Activated naive CD4-positive, alpha-beta T cell treated with anti-CD3 and anti-CD28 coated beads, Interleukin-2, amount 10 ng/mL, durations not matched to agents 7 days and 5 days (primary cell): ENCODE measurements at regions not wholly inside any gene's neighbourhood (a gene's known extent, or its start where the extent isn't known, plus 50 kb on each side); places are given as distances from the start of the nearest gene placed in this dataset.

Experiments used
- CTCF ChIA-PET: fragments of 350-600 bp; sonication (Branson Sonifier 250); formaldehyde crosslinking; loops from one replicate; lab custom pipeline; 2021; ENCODE audit warnings: antibody characterized with exemption; lab: Charles Lee
- DNase-seq: peaks from one replicate; pipeline ENCODE4 v3.0.0-alpha.2; 2020
- H3K27ac Mint-ChIP-seq: one replicate; pipeline ENCODE4 v1.8.0; 2021; ENCODE audit warnings: mild to moderate bottlenecking, moderate library complexity, mixed read lengths
- H3K27me3 Mint-ChIP-seq: one replicate; pipeline ENCODE4 v1.8.0; 2021; ENCODE audit warnings: mild to moderate bottlenecking, mixed read lengths
- H3K36me3 Mint-ChIP-seq: one replicate; pipeline ENCODE4 v1.8.0; 2021; ENCODE audit warnings: mixed read lengths
- H3K4me1 Mint-ChIP-seq: one replicate; pipeline ENCODE4 v1.8.0; 2021; ENCODE audit warnings: mixed read lengths
- H3K4me3 Mint-ChIP-seq: one replicate; pipeline ENCODE4 v1.8.0; 2021; ENCODE audit warnings: mild to moderate bottlenecking, moderate library complexity, mixed read lengths
- H3K9me3 Mint-ChIP-seq: one replicate; pipeline ENCODE4 v1.8.0; 2021; ENCODE audit warnings: mixed read lengths

DNA sequence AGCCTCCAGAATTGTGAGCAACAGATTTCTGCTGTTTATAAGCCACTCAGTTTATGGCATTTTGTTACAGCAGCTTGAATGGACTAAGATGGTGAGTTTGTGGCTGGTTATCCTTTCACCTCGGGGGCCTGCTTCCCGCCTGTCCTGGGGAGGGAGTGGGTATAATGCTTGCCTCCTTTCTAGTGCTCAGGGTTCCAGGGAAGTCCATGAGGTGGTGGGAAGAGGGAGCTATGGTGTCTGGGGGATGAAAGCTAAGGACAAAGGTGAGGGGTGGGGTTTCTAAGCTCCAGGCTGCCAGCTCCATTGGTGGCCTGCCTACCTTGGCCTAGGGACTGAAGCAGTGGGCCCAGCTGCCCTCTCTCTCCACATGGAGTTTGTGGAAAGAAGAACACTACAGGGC is 50.2 kb upstream of the SDK2 start:
- CTCF ChIA-PET, result no interaction called here
- peaks cover 24% of the 10 kb centered on the region for H3K27me3 Mint-ChIP-seq
- peaks cover 10% of the 10 kb centered on the region for H3K9me3 Mint-ChIP-seq
- no peak for DNase-seq
- no peaks in the 10 kb centered on the region for H3K4me1 Mint-ChIP-seq
- H3K4me3 Mint-ChIP-seq, result no peak overlapping the region
- no peaks in the 10 kb centered on the region for H3K36me3 Mint-ChIP-seq
- H3K27ac Mint-ChIP-seq, result no peak overlapping the region

DNA sequence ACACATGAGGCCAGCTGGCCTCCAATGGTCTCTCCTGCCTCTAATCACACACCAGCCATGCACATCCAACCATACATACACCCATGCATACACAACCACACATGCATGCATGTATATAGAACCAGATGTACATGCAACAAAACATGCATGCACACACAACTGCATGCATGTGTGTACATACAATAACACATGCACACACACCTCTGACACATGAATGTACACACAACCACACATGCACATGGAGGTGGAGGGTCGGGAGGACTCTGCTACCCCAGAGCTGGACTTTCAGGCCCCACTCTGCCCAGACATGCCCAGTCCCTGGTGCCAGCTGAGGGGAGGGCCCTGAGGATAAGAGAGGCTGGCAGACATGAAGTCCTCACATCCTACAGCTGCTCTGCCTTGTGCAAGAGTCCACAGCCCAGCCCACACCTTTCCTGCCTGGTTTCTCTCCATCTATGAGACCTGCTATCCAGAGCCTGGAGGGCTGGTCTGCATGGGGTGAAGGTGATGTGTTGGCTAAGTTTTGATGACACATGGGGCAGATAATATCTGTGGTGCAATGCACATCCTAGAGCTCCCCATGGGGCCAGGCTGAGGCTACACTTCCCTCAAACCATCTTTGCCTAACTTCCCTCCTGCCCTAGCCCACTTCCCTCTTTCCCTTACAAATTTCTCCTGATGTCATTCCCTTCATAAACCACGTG is 50.9 kb upstream of the SDK2 start:
- no peak overlapping the region for H3K4me3 Mint-ChIP-seq
- H3K27ac Mint-ChIP-seq, result no peak overlapping the region
- H3K4me1 Mint-ChIP-seq, result no peaks in the 10 kb centered on the region
- peaks cover 10% of the 10 kb centered on the region for H3K9me3 Mint-ChIP-seq
- no peaks in the 10 kb centered on the region for H3K36me3 Mint-ChIP-seq
- peaks cover 22% of the 10 kb centered on the region for H3K27me3 Mint-ChIP-seq
- CTCF ChIA-PET, result no interaction called here
- DNase-seq, result no peak

DNA sequence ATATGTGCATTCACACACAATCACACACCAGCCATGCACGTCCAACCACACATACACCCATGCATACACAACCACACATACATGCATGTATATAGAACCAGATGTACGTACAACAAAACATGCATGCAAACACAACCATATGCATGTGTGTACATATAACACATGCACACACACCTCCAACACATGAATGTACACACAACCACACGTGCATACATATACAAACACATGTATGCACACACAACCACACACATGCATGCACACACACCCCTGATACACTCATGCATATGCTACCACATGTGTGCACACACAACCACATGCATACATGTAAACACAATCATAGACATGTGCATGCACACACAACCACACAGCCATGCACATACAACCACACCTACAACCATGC is 52.0 kb upstream of the SDK2 start:
- no peak overlapping the region for H3K4me3 Mint-ChIP-seq
- no peaks in the 10 kb centered on the region for H3K36me3 Mint-ChIP-seq
- H3K27me3 Mint-ChIP-seq, result peaks cover 16% of the 10 kb centered on the region
- no peak for DNase-seq
- CTCF ChIA-PET, result no interaction called here
- H3K27ac Mint-ChIP-seq, result no peak overlapping the region
- H3K4me1 Mint-ChIP-seq, result no peaks in the 10 kb centered on the region
- peaks cover 10% of the 10 kb centered on the region for H3K9me3 Mint-ChIP-seq

DNA sequence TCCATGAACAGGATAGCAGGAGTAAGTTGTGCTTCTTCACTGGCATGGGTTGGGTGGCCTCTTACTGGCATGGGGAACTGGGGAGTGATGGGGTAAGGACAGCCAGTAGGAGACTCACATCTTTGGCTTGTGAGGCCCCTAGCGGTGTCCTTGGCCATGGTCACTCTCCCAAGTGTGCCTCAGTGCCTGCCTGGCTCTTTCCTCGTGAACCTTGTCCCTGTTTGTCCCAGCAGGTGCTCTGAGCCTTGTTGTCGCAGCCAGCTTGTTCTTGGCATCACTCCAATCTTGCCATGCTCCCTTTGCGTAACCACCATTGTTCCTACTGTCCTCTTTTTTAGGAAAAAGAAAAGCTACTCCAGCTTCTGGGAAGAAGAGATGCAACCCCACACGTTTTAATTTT is 53.6 kb upstream of the SDK2 start:
- Mint-ChIP-seq H3K27ac (no peak overlapping the region), H3K4me3 (no peak overlapping the region), H3K9me3 (peaks cover 10% of the 10 kb centered on the region), H3K36me3 (no peaks in the 10 kb centered on the region), H3K4me1 (no peaks in the 10 kb centered on the region), H3K27me3 (peaks cover 13% of the 10 kb centered on the region)
- CTCF ChIA-PET, result no interaction called here
- no peak for DNase-seq

DNA sequence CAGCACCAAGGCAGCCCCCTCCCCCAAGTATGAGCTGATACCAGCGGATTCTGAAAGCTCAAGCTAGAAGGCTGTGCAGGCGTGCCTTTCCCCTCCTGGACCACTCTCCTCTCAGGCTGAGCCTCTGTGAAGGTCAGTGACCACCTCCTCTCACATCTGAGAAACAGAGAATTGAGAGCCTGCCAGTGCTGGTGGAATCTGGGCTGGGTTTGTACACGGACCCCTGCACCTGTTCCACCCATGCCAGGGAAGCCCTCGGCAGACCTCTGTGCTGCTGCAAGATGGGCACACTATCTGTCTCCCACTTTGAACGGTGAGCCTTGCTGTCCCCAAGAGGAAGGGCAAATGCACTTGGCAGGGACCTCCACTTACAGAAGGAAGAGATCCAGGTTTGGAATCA is 54.7 kb upstream of the SDK2 start:
- Mint-ChIP-seq H3K27me3 (peaks cover 16% of the 10 kb centered on the region), H3K4me1 (no peaks in the 10 kb centered on the region), H3K27ac (no peak overlapping the region), H3K9me3 (peaks cover 10% of the 10 kb centered on the region), H3K4me3 (no peak overlapping the region), H3K36me3 (no peaks in the 10 kb centered on the region)
- CTCF ChIA-PET, result no interaction called here
- DNase-seq, result no peak

DNA sequence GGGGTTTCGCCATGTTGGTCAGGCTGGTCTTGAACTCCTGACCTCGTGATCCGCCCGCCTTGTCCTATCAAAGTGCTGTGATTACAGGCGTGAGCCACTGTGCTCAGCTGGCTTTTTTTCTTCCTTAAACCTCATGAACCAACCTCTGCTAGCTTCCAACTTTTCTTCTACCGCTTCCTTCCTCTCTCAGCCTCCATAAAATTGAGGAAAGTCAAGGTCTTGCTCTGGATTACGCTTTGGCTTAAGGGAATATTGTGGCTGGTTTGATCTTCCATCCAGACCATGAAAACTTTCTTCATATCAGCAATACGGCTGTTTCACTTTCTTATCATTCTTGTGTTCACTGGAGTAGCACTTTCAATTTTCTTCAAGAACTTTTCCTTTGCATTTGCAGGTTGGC is 57.5 kb upstream of the SDK2 start:
- H3K9me3 Mint-ChIP-seq, result no peaks in the 10 kb centered on the region
- H3K4me3 Mint-ChIP-seq, result no peak overlapping the region
- peaks cover 24% of the 10 kb centered on the region for H3K27me3 Mint-ChIP-seq
- no peaks in the 10 kb centered on the region for H3K4me1 Mint-ChIP-seq
- no peaks in the 10 kb centered on the region for H3K36me3 Mint-ChIP-seq
- CTCF ChIA-PET, result no interaction called here
- H3K27ac Mint-ChIP-seq, result no peak overlapping the region
- no peak for DNase-seq

DNA sequence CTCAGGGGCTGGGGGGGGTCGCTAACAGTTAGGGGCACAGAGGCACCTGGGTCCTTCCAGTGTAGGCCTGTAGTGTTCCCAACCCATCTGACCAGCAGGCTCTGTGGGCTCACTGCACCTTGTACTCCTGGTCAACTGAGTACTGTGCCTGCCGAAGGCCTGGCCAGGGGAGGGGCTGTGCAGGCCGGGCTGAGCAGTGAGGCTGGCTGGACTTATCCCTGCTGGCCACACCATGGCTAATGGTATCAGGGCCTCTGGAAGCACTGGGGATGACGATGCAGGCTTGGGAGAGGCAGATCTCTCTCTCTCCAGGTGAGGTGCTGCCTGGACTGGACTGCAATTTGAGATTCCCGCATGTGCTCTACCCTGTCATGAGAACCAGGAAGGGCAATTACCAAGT is 58.9 kb upstream of the SDK2 start:
- no peak overlapping the region for H3K4me3 Mint-ChIP-seq
- H3K27ac Mint-ChIP-seq, result no peak overlapping the region
- DNase-seq, result no peak
- no peaks in the 10 kb centered on the region for H3K36me3 Mint-ChIP-seq
- CTCF ChIA-PET, result no interaction called here
- H3K9me3 Mint-ChIP-seq, result no peaks in the 10 kb centered on the region
- no peaks in the 10 kb centered on the region for H3K4me1 Mint-ChIP-seq
- H3K27me3 Mint-ChIP-seq, result peaks cover 30% of the 10 kb centered on the region

DNA sequence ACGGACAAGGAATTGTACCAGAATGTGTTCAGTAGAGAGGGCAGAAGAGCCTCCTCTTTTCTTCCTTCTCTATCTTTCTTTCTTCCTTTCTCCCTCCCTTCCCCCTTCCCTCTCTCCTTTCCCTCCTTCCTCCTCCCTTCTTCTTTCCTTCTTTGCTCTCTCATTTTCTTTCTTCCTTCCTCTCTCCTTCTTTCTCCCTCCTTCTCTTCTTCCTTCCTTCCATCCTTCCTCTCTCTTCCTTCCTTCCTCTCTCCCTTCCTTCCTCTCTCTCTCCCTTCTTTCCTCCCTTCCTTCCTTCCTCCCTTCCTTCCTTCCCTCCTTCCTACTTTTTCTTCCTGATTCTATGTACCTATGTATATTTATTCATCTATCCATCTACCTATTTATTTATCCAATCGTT is 59.7 kb upstream of the SDK2 start:
- no peak overlapping the region for H3K4me3 Mint-ChIP-seq
- no peak for DNase-seq
- H3K9me3 Mint-ChIP-seq, result no peaks in the 10 kb centered on the region
- no peak overlapping the region for H3K27ac Mint-ChIP-seq
- CTCF ChIA-PET, result no interaction called here
- no peaks in the 10 kb centered on the region for H3K36me3 Mint-ChIP-seq
- no peaks in the 10 kb centered on the region for H3K4me1 Mint-ChIP-seq
- peaks cover 36% of the 10 kb centered on the region for H3K27me3 Mint-ChIP-seq

DNA sequence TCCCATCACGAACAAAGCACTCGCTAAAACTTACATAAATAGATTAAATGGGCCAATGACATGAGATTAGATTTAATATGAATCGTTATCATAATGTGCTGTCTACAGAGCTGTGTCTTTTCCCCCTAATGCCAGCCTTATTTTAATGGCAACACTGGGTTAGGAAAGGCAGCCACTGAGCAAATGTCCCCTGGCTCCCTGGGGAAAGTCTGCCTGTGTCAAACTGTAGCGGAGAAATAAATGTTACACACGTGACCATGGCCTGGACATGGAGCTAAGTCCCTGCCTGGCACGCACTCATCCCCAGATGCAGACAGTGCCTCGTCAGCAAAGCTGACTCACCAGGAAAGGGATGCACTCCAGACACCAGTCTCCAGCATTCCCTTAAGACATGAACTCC is 61.3 kb upstream of the SDK2 start:
- Mint-ChIP-seq H3K4me1 (peaks cover 9% of the 10 kb centered on the region), H3K4me3 (no peak overlapping the region), H3K9me3 (no peaks in the 10 kb centered on the region), H3K27me3 (peaks cover 39% of the 10 kb centered on the region), H3K36me3 (no peaks in the 10 kb centered on the region), H3K27ac (no peak overlapping the region)
- CTCF ChIA-PET, result interaction anchor here (0.8 kb wide), 1 partner anchor 55 kb away, joined by 3 read pairs; no protein-coding TSS in a partner anchor
- DNase-seq, result no peak

DNA sequence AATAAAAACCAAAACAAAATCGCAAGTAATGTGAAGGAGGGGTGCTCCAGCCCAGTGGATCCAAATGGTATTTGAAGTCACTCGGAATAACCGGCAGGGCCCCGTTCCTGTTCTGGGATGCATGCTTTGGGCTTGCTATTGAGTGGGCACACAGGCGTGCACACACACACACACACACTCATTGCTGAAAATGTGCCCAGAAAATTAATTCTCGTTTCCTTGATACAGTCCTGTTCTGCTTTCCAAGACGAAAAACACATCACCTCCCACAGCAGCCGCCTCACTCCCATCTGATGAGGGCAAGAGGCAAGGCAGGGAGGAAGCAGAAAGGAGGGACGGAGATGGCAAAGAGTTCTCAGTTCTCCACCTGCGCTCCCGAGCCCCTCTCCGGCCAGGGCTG is 62.2 kb upstream of the SDK2 start:
- no peak overlapping the region for H3K27ac Mint-ChIP-seq
- no peak overlapping the region for H3K4me3 Mint-ChIP-seq
- no peaks in the 10 kb centered on the region for H3K9me3 Mint-ChIP-seq
- CTCF ChIA-PET, result interaction anchor here (1.1 to 2.4 kb wide), 2 partner anchors 11 to 59 kb away, joined by 5 to 6 read pairs; no protein-coding TSS in a partner anchor
- no peak for DNase-seq
- no peaks in the 10 kb centered on the region for H3K36me3 Mint-ChIP-seq
- peaks cover 15% of the 10 kb centered on the region for H3K4me1 Mint-ChIP-seq
- peaks cover 39% of the 10 kb centered on the region for H3K27me3 Mint-ChIP-seq

DNA sequence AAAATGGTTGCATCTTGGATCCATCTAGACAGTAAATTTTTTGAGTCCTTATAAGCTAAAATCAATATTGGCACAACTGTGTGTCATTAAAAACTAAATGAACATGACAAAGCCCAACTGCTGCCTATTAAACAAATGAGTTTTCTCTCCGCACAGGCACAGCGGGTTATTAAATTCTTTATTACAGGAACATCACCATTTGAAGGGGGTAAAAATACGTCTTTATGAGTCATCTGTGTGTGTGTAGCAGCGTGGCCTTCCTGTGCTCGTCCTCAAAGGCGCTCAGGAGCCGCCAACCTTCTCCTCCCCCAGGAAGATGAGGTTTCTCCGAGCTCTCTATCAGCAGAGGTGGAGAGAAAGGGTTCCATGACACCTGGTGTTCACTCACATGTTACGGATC is 62.6 kb upstream of the SDK2 start:
- CTCF ChIA-PET, result interaction anchor here (1.1 to 2.4 kb wide), 2 partner anchors 11 to 60 kb away, joined by 5 to 6 read pairs; no protein-coding TSS in a partner anchor
- Mint-ChIP-seq H3K4me3 (no peak overlapping the region), H3K36me3 (no peaks in the 10 kb centered on the region), H3K9me3 (no peaks in the 10 kb centered on the region), H3K27me3 (peaks cover 42% of the 10 kb centered on the region), H3K4me1 (peaks cover 15% of the 10 kb centered on the region), H3K27ac (no peak overlapping the region)
- DNase-seq, result no peak

DNA sequence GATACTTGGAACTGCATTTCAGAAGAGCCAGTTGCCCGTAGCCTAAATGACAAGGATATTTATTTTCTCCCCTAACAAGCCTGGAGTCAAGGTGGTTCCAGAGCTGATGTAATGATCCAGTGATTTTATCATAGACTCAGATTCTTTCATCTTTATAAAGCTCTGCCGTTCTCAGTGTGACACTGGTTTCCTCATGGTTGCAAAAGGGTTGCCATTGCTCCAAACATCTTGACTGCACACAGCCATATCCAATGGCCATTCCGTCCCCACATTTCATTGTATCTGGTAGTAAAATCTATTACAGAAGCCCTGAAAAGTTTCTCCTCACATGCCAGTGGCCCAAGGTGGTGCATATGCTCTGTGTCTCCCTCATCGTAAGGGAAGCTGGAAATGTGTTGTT is 63.1 kb upstream of the SDK2 start:
- Mint-ChIP-seq H3K9me3 (no peaks in the 10 kb centered on the region), H3K4me1 (peaks cover 15% of the 10 kb centered on the region), H3K4me3 (no peak overlapping the region), H3K27me3 (peaks cover 47% of the 10 kb centered on the region), H3K36me3 (no peaks in the 10 kb centered on the region), H3K27ac (no peak overlapping the region)
- no peak for DNase-seq
- CTCF ChIA-PET, result interaction anchor here (1.1 to 5.1 kb wide), 3 partner anchors 10 to 278 kb away, joined by 5 to 61 read pairs (median 6); no protein-coding TSS in a partner anchor

DNA sequence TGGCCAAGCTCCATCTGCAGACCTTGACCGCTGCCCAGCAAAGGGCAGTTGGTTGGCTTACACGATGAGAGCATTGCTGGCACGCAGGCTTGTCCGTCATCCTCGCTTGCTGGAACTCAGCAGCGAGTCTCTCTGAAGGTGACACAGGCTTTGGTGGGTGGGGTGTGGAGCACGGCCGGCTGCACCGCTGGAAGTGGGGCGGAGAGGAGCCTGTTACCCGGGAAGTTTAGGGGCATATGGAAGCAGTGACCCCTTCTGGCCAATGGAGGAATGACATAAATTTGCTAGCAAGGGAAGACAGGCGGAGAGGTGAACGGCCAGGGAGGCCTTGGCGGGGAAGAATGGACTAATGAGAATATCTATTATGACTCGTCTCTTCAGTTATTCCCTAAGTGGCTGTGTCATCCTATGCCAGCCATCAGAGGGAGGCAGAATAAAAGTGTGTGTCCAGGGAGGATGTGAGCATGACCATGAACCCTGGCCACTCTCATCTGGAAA is 65.9 kb upstream of the SDK2 start:
- Mint-ChIP-seq H3K4me3 (no peak overlapping the region), H3K36me3 (no peaks in the 10 kb centered on the region), H3K27me3 (peaks cover 51% of the 10 kb centered on the region), H3K9me3 (no peaks in the 10 kb centered on the region), H3K27ac (no peak overlapping the region), H3K4me1 (peaks cover 15% of the 10 kb centered on the region)
- DNase-seq, result peak; percentile 80
- CTCF ChIA-PET, result interaction anchor here (0.7 to 5.1 kb wide), 14 partner anchors 10 to 983 kb away, joined by 3 to 61 read pairs (median 4); partner anchors contain the start of gene SDK2

DNA sequence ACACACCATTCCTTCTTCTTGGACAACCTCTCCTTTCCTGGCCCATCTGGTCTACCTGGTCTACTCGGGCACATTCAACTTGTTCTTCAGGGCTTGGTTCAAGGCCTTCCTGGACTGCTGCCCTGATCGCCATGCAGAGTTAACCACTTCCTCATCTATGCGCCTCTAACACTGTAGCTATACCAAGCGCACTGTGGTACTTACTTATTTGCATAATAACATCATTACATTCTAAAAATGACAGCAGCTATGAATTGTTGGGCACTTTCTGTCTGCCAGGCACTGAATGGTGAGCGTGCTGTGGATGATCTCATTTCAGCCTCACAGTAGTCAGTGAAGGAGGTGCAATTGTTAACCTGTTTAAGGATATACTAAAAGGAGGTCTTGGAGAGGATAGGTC is 66.9 kb upstream of the SDK2 start:
- no peak for DNase-seq
- Mint-ChIP-seq H3K27ac (no peak overlapping the region), H3K36me3 (no peaks in the 10 kb centered on the region), H3K27me3 (peaks cover 61% of the 10 kb centered on the region), H3K4me3 (no peak overlapping the region), H3K9me3 (no peaks in the 10 kb centered on the region), H3K4me1 (peaks cover 15% of the 10 kb centered on the region)
- CTCF ChIA-PET, result interaction anchor here (0.8 to 5.1 kb wide), 12 partner anchors 20 to 488 kb away, joined by 3 to 61 read pairs (median 4); partner anchors contain the start of gene SDK2

DNA sequence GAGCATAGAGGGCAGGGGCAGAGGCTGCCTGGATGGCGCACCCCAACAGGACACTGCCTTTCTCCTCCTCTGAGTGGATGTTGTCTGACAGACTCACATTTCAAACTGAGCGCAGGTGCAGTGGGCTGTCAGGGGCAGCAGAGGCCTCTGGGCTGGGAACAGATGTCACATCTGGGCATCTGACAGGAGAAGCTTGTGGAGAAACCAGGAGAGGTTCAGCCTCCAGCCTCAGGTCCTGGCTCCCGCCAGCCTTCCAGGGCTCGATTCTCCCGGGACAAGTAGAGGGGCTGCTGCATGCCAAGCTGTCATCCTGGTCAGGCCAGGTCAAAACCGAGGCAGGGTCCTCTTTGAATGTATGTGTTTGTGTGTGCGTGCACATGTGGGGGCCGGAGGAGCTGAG is 67.7 kb upstream of the SDK2 start:
- H3K27me3 Mint-ChIP-seq, result peaks cover 65% of the 10 kb centered on the region
- no peak overlapping the region for H3K27ac Mint-ChIP-seq
- H3K36me3 Mint-ChIP-seq, result no peaks in the 10 kb centered on the region
- CTCF ChIA-PET, result interaction anchor here (0.8 to 5.1 kb wide), 9 partner anchors 56 to 286 kb away, joined by 3 to 61 read pairs (median 3); no protein-coding TSS in a partner anchor
- no peaks in the 10 kb centered on the region for H3K9me3 Mint-ChIP-seq
- DNase-seq, result no peak
- H3K4me3 Mint-ChIP-seq, result no peak overlapping the region
- peaks cover 15% of the 10 kb centered on the region for H3K4me1 Mint-ChIP-seq
